ENCODE measurements at regions not wholly inside any gene's neighbourhood (a gene's known extent, or its start where the extent isn't known, plus 50 kb on each side); places are given as distances from the start of the nearest gene placed in this dataset.

DNA sequence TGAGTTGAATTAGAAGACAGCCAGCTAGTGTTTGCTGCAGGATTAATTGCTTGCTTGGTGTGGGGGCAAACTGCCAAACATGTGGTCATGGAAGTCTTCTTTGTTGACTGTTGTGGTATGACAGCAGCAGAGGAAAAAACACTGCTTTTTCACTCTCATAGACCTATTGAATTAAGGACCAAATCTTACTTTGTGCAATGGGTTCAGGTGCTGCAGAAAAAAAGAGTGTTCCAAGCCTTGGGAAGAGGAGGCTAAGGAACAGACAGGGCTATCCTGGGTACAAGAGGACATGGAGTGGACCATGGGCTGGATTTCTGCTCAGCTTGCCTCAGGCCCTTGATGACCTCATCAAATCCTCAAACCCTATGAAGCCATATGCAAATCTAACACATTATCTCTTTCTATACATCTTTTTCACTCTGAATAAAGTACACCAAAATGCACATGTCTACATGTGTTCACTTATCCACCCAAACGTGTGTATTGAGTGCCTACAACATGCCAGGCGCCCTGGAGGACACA lies 61.5 kb downstream of the SIPA1L2 start:
- no peak for TF ChIP-seq TAF1 (IDR thresholded peaks at IDR 0.05; ENCODE audit: low read depth)
- TF ChIP-seq, protein P1, sequence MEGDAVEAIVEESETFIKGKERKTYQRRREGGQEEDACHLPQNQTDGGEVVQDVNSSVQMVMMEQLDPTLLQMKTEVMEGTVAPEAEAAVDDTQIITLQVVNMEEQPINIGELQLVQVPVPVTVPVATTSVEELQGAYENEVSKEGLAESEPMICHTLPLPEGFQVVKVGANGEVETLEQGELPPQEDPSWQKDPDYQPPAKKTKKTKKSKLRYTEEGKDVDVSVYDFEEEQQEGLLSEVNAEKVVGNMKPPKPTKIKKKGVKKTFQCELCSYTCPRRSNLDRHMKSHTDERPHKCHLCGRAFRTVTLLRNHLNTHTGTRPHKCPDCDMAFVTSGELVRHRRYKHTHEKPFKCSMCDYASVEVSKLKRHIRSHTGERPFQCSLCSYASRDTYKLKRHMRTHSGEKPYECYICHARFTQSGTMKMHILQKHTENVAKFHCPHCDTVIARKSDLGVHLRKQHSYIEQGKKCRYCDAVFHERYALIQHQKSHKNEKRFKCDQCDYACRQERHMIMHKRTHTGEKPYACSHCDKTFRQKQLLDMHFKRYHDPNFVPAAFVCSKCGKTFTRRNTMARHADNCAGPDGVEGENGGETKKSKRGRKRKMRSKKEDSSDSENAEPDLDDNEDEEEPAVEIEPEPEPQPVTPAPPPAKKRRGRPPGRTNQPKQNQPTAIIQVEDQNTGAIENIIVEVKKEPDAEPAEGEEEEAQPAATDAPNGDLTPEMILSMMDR (IDR thresholded peaks at IDR 0.05; ENCODE audit: poor library complexity, severe bottlenecking): no peak
- no peak for TF ChIP-seq MXI1 (conservative IDR thresholded peaks at IDR 0.05; ENCODE audit: poor library complexity, severe bottlenecking)
- no peak for TF ChIP-seq EZH2 (IDR thresholded peaks at IDR 0.05; ENCODE audit: borderline replicate concordance, insufficient read depth, low read length, poor library complexity, severe bottlenecking)
- no peak for TF ChIP-seq EP300 (conservative IDR thresholded peaks at IDR 0.05; ENCODE audit: poor library complexity, severe bottlenecking)
